ENCODE measurements at regions not wholly inside any gene's neighbourhood (a gene's known extent, or its start where the extent isn't known, plus 50 kb on each side); places are given as distances from the start of the nearest gene placed in this dataset.

DNA sequence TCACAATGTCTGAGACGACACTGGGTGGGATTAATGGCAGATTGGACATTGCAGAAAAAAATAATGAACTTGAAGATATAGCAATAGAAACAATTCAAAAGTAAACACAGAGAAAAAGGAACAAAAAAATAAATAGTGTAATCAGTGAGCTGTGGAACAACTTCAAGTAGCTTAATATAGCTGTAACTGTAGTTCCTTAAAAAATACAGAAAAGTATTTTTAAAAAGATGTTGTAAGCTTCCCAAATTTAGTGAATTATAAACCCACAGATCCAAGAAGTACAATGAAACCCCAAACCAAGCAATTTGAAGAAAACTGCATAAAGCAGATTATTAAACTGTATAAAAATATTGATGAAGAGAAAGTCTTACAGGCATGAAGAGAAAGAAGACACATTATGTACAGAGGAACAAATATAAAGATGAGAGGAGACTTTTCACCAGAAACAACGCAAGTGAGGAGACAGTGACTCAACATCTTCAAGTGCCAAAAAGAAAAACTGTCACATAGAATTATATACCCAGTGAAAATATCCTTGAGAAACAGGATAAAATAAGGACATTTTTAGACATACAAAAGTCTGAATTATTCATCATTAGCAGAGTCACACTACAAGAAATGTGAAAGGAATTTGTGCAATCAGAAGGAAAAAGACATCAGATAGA is 176.4 kb downstream of the NFKBIZ start:
- H3K27ac ChIP-seq (ENCODE audit: extremely low read length, insufficient read depth, low read length): no peak overlapping the region
- no peak overlapping the region for H3K9ac ChIP-seq (ENCODE audit: insufficient read depth, low read depth, low read length)
- 1% methylated on average over 2 of the region's 2 CpGs for WGBS (ENCODE audit: low lambda C conversion rate)
- H2AFZ ChIP-seq (ENCODE audit: low read length): no peak overlapping the region
- H3K27me3 ChIP-seq (ENCODE audit: control insufficient read depth in 1 of 2, insufficient read depth in 2 of 2, low read length in 2 of 2): no peaks in the 10 kb centered on the region
- H3K4me1 ChIP-seq (ENCODE audit: insufficient read depth, low read length): no peaks in the 10 kb centered on the region
- TF ChIP-seq NFIB (CRISPR knock-in tag; IDR thresholded peaks at IDR 0.05; ENCODE audit: borderline replicate concordance): no peak
- TF ChIP-seq ZNF788 (CRISPR knock-in tag; IDR thresholded peaks at IDR 0.05; ENCODE audit: borderline replicate concordance): no peak
- TF ChIP-seq BCL6 (CRISPR knock-in tag; IDR thresholded peaks at IDR 0.05): no peak
- TF ChIP-seq, protein P1, sequence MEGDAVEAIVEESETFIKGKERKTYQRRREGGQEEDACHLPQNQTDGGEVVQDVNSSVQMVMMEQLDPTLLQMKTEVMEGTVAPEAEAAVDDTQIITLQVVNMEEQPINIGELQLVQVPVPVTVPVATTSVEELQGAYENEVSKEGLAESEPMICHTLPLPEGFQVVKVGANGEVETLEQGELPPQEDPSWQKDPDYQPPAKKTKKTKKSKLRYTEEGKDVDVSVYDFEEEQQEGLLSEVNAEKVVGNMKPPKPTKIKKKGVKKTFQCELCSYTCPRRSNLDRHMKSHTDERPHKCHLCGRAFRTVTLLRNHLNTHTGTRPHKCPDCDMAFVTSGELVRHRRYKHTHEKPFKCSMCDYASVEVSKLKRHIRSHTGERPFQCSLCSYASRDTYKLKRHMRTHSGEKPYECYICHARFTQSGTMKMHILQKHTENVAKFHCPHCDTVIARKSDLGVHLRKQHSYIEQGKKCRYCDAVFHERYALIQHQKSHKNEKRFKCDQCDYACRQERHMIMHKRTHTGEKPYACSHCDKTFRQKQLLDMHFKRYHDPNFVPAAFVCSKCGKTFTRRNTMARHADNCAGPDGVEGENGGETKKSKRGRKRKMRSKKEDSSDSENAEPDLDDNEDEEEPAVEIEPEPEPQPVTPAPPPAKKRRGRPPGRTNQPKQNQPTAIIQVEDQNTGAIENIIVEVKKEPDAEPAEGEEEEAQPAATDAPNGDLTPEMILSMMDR (CRISPR knock-in tag; IDR thresholded peaks at IDR 0.05): no peak
- no peaks in the 10 kb centered on the region for H3K36me3 ChIP-seq (replicated peaks in 1 of 2; ENCODE audit: control insufficient read depth in 1 of 2, insufficient read depth in 2 of 2, low read length in 2 of 2)
- no peak overlapping the region for H3K4me2 ChIP-seq (ENCODE audit: low read depth, low read length)
- H3K9me3 ChIP-seq (ENCODE audit: low read length): no peaks in the 10 kb centered on the region
- no peak overlapping the region for H3K4me3 ChIP-seq (replicated peaks in 1 of 3; ENCODE audit: insufficient read depth in 1 of 3, low read depth in 2 of 3, low read length in 3 of 3)
- ChIA-PET POLR2A (no interaction called here), CTCF (ENCODE audit: low intra/inter-chr PET ratio, low total read pairs) (no interaction called here)
- H3K79me2 ChIP-seq (ENCODE audit: insufficient read depth, low read length): no peaks in the 10 kb centered on the region
- H4K20me1 ChIP-seq (ENCODE audit: insufficient read depth, low read length): no peaks in the 10 kb centered on the region
- intact Hi-C loops (cut with micrococcal nuclease; ENCODE audit: unreplicated experiment) (no loop called here), in situ Hi-C loops (cut with HindIII; ENCODE audit: extremely low pct_ligation_motif_present, low pct_unique_long_range_greater_than_20kb) (no loop called here)
- no peak for FAIRE-seq
- no peak for DNase-seq (ENCODE audit: low spot score)
- ATAC-seq: no peak
- BruUV-seq (replicated peaks): no TSS peak

DNA sequence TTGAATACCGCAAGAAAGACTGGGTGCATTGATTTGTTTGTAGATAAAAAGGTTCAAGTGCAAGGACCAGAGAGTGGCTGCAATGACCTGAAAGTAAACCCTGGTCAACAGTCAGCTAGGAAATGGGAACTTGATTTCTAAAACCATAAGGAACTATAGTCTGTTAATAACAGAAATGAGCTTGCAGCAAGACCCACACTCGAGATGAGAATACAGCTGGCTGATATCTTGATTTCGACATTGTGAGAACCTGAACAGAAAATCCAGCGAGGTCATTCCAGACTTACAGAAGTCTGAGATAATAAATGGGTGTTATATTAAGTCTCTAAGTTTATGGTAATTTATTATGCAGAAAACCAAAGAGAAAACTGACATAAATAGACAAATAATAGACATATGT is 177.3 kb downstream of the NFKBIZ start:
- FAIRE-seq (no peak), DNase-seq (ENCODE audit: low spot score) (no peak), ATAC-seq (no peak)
- Histone ChIP-seq H3K4me2 (ENCODE audit: low read depth, low read length) (no peak overlapping the region), H2AFZ (ENCODE audit: low read length) (no peak overlapping the region), H3K27ac (ENCODE audit: extremely low read length, insufficient read depth, low read length) (no peak overlapping the region), H3K9ac (ENCODE audit: insufficient read depth, low read depth, low read length) (no peak overlapping the region), H3K36me3 (replicated peaks in 1 of 2; ENCODE audit: control insufficient read depth in 1 of 2, insufficient read depth in 2 of 2, low read length in 2 of 2) (no peaks in the 10 kb centered on the region), H3K4me1 (ENCODE audit: insufficient read depth, low read length) (no peaks in the 10 kb centered on the region), H3K79me2 (ENCODE audit: insufficient read depth, low read length) (no peaks in the 10 kb centered on the region), H3K4me3 (replicated peaks in 1 of 3; ENCODE audit: insufficient read depth in 1 of 3, low read depth in 2 of 3, low read length in 3 of 3) (no peak overlapping the region), H4K20me1 (ENCODE audit: insufficient read depth, low read length) (no peaks in the 10 kb centered on the region), H3K9me3 (ENCODE audit: low read length) (no peaks in the 10 kb centered on the region), H3K27me3 (ENCODE audit: control insufficient read depth in 1 of 2, insufficient read depth in 2 of 2, low read length in 2 of 2) (no peaks in the 10 kb centered on the region)
- in situ Hi-C loops (cut with HindIII; ENCODE audit: extremely low pct_ligation_motif_present, low pct_unique_long_range_greater_than_20kb) (no loop called here), intact Hi-C loops (cut with micrococcal nuclease; ENCODE audit: unreplicated experiment) (no loop called here)
- 1% methylated on average over 4 of the region's 4 CpGs for WGBS (ENCODE audit: low lambda C conversion rate)
- CTCF ChIA-PET (ENCODE audit: low intra/inter-chr PET ratio, low total read pairs): no interaction called here
- POLR2A ChIA-PET: no interaction called here
- BruUV-seq (replicated peaks): no TSS peak
- no peak for TF ChIP-seq ZNF264 (CRISPR knock-in tag; IDR thresholded peaks at IDR 0.05)
- TF ChIP-seq POLR2G (IDR thresholded peaks at IDR 0.05; ENCODE audit: low read depth, low read length): no peak
- no peak for TF ChIP-seq SP140L (CRISPR knock-in tag; IDR thresholded peaks at IDR 0.05; ENCODE audit: borderline replicate concordance)
- TF ChIP-seq, protein P2, sequence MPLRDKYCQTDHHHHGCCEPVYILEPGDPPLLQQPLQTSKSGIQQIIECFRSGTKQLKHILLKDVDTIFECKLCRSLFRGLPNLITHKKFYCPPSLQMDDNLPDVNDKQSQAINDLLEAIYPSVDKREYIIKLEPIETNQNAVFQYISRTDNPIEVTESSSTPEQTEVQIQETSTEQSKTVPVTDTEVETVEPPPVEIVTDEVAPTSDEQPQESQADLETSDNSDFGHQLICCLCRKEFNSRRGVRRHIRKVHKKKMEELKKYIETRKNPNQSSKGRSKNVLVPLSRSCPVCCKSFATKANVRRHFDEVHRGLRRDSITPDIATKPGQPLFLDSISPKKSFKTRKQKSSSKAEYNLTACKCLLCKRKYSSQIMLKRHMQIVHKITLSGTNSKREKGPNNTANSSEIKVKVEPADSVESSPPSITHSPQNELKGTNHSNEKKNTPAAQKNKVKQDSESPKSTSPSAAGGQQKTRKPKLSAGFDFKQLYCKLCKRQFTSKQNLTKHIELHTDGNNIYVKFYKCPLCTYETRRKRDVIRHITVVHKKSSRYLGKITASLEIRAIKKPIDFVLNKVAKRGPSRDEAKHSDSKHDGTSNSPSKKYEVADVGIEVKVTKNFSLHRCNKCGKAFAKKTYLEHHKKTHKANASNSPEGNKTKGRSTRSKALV (CRISPR knock-in tag; IDR thresholded peaks at IDR 0.05): no peak
- no peak for TF ChIP-seq PAF1 (CRISPR knock-in tag; IDR thresholded peaks at IDR 0.05)
- TF ChIP-seq, protein P3, sequence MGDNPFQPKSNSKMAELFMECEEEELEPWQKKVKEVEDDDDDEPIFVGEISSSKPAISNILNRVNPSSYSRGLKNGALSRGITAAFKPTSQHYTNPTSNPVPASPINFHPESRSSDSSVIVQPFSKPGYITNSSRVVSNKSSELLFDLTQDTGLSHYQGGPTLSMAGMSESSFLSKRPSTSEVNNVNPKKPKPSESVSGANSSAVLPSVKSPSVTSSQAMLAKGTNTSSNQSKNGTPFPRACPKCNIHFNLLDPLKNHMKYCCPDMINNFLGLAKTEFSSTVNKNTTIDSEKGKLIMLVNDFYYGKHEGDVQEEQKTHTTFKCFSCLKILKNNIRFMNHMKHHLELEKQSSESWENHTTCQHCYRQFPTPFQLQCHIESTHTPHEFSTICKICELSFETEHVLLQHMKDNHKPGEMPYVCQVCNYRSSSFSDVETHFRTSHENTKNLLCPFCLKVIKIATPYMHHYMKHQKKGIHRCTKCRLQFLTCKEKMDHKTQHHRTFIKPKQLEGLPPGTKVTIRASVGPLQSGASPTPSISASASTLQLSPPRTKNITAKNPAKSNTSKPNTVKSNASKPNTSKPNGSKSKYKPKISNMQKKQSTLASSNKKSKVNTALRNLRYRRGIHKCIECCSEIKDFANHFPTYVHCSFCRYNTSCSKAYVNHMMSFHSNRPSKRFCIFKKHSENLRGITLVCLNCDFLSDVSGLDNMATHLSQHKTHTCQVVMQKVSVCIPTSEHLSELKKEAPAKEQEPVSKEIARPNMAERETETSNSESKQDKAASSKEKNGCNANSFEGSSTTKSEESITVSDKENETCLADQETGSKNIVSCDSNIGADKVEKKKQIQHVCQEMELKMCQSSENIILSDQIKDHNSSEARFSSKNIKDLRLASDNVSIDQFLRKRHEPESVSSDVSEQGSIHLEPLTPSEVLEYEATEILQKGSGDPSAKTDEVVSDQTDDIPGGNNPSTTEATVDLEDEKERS (CRISPR knock-in tag; IDR thresholded peaks at IDR 0.05): no peak
- TF ChIP-seq ZNF556 (CRISPR knock-in tag; IDR thresholded peaks at IDR 0.05; ENCODE audit: borderline replicate concordance): no peak
- TF ChIP-seq ZNF670 (CRISPR knock-in tag; IDR thresholded peaks at IDR 0.05; ENCODE audit: borderline replicate concordance): no peak
